ENCODE measurements at regions not wholly inside any gene's neighbourhood (a gene's known extent, or its start where the extent isn't known, plus 50 kb on each side); places are given as distances from the start of the nearest gene placed in this dataset.
A peak's percentile ranks its signal among the peaks of the same experiment; 100 is the strongest.

DNA sequence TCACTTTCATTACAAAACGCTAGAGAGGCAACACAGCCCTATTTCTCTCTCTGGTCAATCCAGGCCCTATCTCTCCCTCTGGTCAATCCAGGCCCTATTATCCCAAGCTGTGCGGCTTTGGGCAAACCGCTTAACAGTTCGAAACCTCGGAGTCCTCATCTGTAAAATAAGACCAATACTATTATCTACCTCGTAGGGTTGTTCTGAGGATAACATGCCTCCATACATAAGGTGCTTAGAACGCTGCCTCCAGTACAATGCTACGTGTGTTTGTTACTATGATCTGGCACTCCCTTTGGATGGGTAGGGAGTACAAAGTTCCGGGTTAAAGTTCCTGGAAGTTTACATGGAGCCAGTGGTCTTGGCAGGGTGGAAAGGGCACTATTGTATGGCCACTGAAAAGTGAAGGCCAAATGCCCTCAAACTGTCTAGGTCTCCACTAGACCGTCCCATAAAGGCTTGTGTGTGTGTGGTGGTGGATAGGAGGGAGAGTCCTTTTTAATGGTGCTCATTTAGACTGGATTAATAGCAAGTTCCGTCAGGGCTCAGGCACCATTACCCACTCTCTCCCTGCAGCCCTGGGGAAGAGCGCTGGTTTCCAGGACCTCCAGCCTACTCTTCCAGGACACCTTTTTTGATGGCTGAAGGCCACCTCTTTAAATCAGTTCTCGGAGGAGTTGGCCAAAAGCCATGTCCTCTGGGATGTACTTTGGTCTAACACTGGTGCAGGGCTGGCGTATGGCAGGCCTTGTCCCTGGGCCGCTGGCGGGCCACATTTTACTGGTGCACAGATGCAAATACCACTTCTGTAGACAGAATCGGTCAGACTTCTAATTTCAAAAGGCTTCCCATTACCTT is 75.6 kb upstream of the BCOR start:
- TF ChIP-seq, protein P1, sequence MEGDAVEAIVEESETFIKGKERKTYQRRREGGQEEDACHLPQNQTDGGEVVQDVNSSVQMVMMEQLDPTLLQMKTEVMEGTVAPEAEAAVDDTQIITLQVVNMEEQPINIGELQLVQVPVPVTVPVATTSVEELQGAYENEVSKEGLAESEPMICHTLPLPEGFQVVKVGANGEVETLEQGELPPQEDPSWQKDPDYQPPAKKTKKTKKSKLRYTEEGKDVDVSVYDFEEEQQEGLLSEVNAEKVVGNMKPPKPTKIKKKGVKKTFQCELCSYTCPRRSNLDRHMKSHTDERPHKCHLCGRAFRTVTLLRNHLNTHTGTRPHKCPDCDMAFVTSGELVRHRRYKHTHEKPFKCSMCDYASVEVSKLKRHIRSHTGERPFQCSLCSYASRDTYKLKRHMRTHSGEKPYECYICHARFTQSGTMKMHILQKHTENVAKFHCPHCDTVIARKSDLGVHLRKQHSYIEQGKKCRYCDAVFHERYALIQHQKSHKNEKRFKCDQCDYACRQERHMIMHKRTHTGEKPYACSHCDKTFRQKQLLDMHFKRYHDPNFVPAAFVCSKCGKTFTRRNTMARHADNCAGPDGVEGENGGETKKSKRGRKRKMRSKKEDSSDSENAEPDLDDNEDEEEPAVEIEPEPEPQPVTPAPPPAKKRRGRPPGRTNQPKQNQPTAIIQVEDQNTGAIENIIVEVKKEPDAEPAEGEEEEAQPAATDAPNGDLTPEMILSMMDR (IDR thresholded peaks at IDR 0.05; ENCODE audit: control insufficient read depth, extremely low read depth, insufficient read depth): no peak
- H3K4me3 ChIP-seq (ENCODE audit: low read depth, low read length): no peak overlapping the region
- DNase-seq (ENCODE audit: low read depth): no peak

DNA sequence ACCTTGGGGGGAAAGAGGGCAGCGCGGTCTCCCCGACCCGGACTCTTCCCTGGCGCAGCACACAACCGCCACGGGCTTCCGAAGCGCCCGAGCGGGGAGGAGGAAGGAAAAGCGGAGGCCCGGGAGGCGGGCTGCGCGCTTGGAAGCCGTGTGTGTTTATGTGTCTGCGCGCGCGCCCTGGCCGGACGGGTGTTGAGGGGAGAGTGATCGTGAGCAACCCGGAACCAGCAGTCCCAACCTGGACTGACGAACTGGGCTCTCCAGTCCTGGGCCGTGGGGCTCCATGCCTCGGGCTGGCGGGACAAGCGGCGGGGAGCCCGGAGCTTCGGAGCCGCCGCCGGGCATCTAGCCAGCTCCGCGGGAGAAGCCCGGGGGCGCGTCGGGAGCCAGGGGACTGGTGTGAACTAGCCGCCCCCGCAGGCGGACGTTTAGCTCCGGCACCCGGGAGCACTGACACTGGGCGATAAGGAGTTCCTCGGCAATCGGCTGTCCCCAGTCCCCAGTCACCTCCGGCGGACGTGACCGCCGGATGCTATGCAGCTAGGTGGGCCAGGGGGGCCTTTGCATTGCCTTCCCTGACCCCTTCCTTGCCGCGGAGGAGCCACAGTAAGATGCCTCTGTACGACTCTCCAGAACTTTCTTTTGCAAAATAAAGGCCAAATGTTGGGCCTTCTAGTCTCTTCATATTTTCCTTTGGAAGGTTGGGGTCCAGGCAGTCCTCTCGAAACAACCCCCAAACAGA is 74.8 kb upstream of the BCOR start:
- no peak overlapping the region for H3K4me3 ChIP-seq (ENCODE audit: low read depth, low read length)
- TF ChIP-seq, protein P1 (IDR thresholded peaks at IDR 0.05; ENCODE audit: control insufficient read depth, extremely low read depth, insufficient read depth): no peak
- DNase-seq (ENCODE audit: low read depth): no peak

DNA sequence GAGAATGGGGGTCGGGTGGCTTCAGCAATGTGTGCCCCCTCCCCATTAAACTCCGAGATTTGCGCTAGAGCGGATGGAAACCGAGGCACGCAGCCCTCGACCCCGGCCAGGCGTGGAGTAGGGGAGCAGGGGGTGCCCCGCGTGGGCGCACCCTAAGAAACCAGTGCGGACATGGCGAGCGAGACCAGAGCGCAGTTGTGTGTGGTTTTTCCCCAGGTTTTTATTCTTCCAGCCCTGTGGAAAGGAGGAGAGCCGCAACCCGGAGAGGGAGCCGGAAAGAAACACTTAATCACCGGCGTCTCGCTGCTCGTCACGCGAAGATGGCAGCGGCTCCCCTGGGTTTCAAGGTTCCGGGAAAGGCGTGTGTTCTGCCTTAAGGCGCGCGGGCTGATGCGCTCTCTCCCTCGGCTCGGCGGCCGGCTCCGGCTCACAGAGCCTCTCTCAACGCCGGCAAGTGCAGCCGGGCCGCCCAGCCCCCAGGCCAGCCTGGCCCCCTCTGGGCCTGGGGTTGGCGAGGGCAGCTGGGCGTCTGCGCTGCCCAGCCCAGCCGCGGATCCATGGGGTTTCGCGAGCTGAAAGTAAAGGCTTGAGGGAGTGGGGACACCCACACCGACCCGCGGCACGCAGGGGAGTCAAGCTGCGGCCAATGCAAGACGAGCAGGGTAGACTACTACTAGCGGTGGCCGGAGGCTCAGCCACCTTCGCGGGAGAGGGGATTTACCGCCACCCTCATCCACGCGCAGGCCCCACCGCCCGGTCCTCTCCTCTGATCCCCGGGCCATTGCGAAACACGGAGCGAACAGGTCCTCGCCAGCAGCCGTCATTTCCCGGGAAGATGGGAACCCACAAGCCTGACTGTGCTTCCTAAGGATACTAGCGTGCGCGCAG is 74.0 kb upstream of the BCOR start:
- TF ChIP-seq, protein P1 (IDR thresholded peaks at IDR 0.05; ENCODE audit: control insufficient read depth, extremely low read depth, insufficient read depth): no peak
- H3K4me3 ChIP-seq (ENCODE audit: low read depth, low read length): no peak overlapping the region
- no peak for DNase-seq (ENCODE audit: low read depth)

DNA sequence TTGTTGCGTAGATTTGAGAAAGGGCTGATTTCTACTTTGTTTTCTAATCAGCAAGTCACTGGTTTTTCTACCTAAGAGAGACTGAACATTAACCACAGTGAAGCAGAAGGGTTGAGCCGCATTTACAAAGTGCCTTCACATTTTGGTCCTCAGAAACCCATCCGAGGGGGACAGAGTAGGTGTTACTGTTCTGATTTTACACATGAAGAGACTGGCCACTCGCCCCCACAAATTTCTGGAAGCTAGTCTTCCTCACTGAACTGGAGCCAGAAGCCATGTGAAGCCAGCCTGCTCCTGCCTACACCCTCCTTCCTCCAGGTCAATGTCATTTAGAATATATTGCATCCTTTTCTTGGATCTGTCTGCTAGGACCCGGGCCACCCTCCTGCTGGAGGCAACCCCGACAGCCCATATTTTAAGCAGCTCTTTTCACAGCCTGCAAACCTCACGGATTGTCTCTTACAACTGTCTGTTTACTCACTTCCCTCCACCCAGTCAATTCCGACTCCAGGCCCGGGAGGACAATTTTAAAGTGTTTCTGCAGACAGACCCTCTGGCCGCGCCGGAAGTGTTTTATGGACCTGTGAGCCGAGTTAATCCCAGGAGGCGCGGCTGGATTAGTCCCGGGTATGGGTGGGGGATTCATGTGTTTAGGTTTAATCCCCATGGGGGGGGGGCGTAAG is 73.2 kb upstream of the BCOR start:
- no peak overlapping the region for H3K4me3 ChIP-seq (ENCODE audit: low read depth, low read length)
- TF ChIP-seq, protein P1 (IDR thresholded peaks at IDR 0.05; ENCODE audit: control insufficient read depth, extremely low read depth, insufficient read depth): no peak
- no peak for DNase-seq (ENCODE audit: low read depth)

DNA sequence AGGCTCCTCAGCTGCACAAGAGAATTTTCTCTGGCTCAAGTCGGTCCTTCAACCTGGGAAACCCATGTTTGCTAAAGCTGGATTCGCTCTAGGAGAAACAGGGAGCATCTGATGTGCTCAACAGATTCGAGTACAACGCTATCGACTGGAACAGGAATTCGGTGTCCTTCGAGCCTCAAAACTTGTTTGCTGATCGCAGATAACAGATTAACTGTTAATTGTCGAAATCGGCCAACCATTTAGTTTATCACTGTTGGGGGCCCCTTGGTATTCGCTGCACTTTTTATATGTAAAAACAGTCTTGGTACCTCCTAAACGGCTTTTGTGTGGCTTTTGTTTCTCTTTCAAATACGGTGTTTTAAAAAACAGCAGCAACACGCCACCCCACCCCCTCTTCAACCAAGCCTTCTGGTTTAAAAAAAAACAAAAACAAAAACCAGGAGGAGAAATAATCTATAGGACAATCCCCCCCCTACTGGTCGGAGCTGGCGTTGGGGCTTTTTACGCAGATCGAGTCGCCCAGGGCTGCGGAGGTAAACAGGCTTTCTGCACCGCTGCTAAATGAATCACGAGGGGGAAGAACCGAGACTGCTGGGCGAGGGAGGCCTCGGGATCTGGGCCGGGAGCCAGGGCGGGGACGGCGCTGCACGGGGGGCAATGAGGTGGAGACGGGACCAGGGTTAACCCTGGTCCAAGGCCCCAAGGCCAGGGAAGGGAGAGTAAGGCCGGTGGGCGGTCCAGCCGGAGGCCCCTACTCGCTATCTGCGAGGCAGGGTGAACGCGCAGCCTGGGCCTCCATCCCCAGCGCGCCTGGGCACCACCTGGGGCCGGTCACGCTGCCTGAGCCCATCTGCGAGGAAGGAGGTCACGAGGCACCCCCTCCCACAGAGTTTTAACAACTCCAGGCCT is 71.7 kb upstream of the BCOR start:
- TF ChIP-seq, protein P1 (IDR thresholded peaks at IDR 0.05; ENCODE audit: control insufficient read depth, extremely low read depth, insufficient read depth): peak; percentile 23; the same call in 1 of the 2 replicates

More for the DNA sequence above, 71.7 kb upstream of the BCOR start:
- no peak for DNase-seq (ENCODE audit: low read depth)
- no peak overlapping the region for H3K4me3 ChIP-seq (ENCODE audit: low read depth, low read length)
